ENCODE measurements at regions not wholly inside any gene's neighbourhood (a gene's known extent, or its start where the extent isn't known, plus 50 kb on each side); places are given as distances from the start of the nearest gene placed in this dataset.

GRCh38 chr2:228273159-228273558, 91.7 kb upstream of the SPHKAP start:
- no peak for DNase-seq

GRCh38 chr2:228269351-228269750, 87.9 kb upstream of the SPHKAP start:
- DNase-seq: no peak

- no peak for DNase-seq
These were observed 87.3 kb upstream of the SPHKAP start for GRCh38 chr2:228268756-228269155.

GRCh38 chr2:228268301-228268700, 86.8 kb upstream of the SPHKAP start:
- DNase-seq: no peak

GRCh38 chr2:228263156-228263555, 81.7 kb upstream of the SPHKAP start:
- no peak for DNase-seq

GRCh38 chr2:228261546-228261945, 80.1 kb upstream of the SPHKAP start:
- no peak for DNase-seq

- DNase-seq: no peak
These were observed 75.9 kb upstream of the SPHKAP start for GRCh38 chr2:228257379-228257778.

- DNase-seq: no peak
These were observed 72.3 kb upstream of the SPHKAP start for GRCh38 chr2:228253752-228254151.

GRCh38 chr2:228247335-228247734, 65.8 kb upstream of the SPHKAP start:
- no peak for DNase-seq

GRCh38 chr2:228245601-228246000, 64.1 kb upstream of the SPHKAP start:
- DNase-seq: no peak

- DNase-seq: no peak
These were observed 61.1 kb upstream of the SPHKAP start for GRCh38 chr2:228242591-228242990.

GRCh38 chr2:228239907-228240561, 58.5 kb upstream of the SPHKAP start:
- no peak for DNase-seq

GRCh38 chr2:228239207-228239906, 57.9 kb upstream of the SPHKAP start:
- no peak for DNase-seq
